NCI-H1436 (cell line): ENCODE measurements at regions not wholly inside any gene's neighbourhood (a gene's known extent, or its start where the extent isn't known, plus 50 kb on each side); places are given as distances from the start of the nearest gene placed in this dataset.

ENCODE experiments used
- DNase-seq: peaks from one replicate; lab custom pipeline; 2025; lab: John Stamatoyannopoulos, UW

DNA sequence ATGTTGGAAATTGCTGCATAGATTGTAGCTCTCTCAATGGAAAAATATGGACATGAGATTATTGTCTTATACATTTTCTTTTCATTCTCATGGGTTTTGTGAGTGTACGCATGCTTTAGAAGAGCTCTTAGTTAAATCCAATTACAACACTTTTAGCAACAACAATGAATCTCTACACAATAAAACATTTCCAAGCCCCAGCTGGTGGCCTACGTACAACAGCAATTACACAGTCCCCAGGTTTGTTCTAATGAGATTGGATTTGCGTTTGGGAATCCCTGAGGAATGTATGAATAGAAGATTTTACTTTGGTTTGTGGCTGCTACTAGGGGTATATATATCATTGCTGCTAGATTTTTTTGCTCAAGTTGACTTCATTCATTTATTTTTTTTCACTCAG is 98.6 kb downstream of the FHDC1 start:
- no peak for DNase-seq

DNA sequence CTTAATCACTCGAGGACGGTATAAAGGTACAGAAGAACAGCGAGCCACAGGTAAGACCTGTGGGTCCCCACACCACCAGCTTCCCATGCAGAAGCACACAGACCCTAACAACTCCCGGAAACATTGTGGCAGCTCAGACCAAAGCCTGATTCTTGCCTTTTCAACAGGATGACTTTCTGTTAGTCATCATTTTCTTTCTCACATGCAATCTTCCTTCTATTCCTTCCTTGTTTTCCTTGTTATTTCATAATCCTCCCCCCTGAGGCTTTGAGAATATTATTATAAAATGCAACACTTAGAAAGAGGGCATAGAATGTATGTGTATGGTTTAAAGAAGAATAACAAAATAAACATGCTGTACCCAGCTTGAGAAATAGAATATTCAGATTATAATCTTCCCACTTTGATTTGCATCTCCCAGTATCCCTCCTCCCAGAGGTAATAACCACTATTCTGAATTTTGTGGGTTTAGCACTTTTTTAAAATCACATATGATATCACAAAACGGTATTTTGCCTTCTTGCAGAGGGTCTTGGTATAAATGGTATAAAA is 100.9 kb downstream of the FHDC1 start:
- DNase-seq: no peak

DNA sequence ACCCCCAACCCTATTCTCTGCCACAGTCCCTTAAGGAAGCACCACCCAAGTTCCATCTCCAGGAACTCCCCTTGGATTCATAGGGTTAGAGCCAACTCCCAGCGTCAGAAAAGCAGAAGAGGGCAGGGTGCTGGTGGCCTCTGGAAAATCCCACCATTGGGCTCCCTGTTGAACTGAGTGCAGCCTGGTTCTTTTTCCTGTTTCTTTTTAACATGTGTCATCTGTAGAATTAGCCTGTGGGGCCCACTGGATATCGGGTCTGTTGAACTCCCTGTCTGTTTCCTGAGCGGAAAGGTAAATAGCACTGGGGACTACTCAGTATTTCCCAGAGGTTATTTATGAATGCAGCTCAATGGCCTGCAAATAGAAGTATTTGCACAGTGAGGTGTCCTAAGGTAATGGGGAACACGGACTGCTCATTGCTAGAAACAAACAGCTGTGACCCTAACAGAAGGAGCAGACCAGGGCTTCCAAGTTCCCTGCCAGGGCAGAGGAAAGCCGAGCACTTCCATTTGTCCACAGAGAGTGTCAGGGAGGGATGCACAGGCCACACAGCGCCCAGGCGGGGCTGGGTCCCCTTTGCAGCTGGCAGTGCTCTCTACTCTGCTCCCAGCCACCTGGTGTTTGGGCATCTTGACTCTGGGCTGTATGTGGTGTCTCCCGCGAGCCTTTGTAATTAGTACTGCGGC is 102.6 kb downstream of the FHDC1 start:
- DNase-seq: no peak

DNA sequence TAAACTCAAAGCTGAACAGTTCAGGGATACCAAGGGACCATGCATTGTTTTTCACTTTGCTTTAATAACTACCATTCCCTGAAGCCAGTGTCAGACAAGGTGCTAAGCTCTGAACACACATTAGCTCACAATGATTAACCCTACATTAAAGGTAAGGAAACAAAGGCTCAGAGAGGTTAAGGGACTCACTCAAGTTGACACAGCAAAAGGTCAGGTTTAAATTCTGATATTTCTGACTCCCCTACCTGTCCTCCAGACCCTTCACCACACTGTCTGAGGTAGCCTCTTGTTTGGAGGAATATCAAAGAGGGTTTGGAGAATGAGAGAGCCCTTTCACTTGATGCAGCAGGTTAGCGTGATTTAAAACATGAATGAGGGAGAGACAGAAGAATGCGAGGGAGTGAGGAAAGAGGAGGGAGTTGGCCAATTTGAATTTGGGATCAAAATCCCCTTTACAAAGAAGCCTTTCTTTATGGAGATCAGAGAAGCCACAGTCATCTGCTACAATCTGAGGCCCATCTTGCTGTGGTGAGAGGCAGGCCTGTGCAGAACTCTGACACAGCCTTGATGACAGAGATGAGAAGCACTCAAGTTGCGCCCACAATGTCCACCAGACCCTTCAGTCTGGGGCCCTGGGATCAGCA is 103.5 kb downstream of the FHDC1 start:
- DNase-seq: no peak

DNA sequence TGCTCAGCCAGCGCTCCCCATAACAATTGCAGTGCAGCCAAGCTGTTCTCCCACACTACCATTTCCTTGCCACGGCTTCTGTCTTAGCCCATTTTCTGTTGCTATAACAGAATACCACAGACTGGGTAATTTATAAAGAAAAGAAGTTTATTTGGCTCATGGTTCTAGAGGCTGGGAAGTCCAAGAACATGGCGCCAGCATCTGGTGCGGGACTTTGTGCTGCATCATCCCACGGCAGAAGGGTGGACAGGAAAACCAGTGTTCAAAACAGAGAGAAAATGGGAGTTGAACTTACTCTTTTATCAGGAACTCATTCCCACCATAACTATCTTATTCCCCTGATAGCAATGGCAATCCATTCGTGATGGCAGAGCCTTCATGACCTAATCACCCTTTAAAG is 104.6 kb downstream of the FHDC1 start:
- DNase-seq: no peak

DNA sequence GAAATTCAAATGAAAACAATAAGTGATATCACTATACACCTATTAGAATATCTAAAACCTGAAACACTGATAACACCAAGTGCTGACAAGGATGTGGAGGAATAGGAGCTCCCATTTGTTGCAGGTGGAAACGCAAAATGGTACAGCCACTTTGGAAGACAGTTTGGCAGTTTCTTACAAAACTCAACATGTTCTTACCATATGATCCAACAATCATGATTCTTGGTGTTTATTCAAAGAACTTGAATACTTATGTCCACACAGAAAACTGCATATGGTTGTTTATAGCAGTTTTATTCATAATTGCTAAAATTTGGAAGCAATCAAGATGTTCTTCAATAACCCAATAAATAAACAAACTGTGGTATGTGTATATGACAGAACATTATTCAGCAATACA is 107.9 kb downstream of the FHDC1 start:
- DNase-seq: no peak

DNA sequence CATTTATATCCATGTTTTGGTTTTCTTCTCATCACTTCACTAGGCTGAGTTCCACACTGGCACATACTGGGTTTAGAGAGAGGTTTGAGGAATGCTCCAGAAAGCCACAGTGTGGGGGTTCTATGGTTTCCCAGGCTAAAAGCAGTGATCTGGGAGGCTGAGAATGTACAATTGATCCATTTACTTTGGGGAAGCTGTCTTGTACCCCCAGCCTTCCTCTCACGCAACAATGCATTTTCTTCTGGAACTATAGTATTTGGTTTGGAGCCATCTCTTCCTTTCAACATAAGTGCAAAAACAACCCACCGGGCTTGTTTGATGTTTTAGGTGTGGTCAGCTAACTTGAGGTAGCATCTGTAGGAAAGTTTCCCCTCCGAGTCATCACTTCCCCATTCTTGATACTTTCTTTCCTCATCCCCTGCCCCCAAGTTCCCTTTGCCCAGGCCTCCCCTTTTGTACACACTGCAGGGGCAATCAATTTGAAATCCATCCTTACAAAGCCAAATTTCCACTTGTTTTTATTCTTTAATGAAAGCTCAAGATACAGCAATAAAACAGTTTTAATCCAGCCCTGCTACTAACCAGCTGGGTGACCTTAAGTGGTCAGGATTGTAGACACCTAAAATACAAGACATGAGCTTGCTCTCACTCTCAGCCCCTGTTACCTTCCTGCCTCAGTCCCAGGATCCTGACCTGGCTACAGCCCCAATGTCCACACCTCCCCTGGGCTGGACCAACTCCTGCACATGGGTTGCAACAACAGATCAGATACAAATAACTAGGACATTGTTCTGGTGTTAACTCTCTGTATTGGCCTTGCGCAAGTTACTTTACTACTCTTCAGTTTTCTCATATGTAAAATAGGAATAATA is 109.2 kb downstream of the FHDC1 start:
- DNase-seq: no peak

DNA sequence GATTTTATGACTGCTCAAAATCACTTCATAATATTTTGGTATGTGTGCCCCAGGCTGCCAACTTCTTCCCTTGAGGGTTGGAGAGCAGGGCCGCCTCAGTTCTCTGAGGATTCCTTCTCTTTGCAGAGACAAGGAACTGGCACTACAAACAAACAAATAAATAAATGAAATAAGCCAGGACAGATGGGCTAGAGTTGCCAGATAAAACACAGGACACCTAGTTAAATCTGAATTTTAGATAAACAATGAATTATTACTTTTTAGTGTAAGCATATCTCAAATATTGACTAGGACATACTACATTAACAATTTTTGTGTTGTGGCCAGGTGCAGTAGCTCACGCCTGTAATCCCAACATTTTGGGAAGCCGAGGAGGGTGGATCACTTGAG is 122.5 kb downstream of the FHDC1 start:
- no peak for DNase-seq

DNA sequence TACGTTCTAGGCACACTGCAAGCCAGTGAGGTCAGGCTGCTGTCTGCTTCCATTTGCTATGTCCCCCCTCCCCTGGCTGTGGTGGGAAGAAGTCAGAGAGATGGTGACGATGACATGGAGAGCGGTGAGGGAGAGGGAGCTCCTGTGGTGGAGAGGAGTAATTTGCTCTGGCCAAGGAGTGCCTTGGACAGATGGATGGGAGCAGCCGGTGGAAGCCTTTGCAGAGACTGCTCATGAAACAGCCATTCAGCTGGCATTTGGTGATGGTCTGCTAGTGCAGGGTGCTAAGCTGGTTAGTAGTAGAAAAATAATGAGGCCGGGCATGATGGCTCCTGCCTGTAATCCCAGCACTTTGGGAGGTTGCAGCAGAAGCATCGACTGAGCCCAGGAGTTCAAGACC is 124.1 kb downstream of the FHDC1 start:
- DNase-seq: no peak

DNA sequence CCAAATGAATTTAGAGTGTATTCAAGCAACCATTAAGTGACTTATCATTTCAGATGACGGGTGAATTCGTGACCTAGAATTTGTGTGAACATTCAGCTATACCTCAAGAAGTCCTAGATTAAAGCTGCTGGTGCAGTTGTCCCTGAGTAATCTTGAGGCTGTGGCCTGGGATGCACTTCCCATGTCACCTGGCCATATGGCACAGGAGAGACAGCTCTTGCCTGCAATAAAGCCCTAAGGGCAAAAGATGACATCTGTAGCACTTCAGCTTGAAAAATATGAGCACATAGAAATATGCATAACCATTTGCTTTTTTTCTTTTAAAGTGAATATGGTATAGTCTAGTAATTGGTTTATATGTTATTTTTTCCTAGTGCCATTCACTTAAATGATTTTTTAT is 125.8 kb downstream of the FHDC1 start:
- DNase-seq: no peak

DNA sequence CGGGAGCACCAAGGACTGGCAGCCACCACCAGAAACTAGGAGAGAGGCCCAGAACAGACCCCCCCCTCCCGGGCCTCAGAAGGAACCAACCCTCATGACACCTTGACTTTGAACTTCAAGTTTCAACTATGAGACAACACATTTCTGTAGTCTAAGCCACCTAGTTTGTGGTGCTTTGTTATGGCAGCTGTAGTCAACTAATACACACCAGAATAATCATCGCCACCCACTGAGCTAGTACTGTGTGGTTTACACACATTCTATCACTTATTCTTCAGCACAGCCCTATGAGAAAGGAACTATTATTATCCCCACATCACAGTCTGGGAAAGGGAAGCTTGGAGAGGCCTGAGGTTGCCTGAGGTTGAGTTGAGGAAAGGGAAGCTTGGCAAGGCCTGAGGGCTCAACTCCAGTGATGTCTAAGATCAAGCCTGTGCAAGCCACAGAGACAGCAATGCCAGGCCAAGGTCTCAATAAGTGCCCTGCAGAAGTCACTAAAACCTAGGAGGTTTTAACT is 126.6 kb downstream of the FHDC1 start:
- no peak for DNase-seq

DNA sequence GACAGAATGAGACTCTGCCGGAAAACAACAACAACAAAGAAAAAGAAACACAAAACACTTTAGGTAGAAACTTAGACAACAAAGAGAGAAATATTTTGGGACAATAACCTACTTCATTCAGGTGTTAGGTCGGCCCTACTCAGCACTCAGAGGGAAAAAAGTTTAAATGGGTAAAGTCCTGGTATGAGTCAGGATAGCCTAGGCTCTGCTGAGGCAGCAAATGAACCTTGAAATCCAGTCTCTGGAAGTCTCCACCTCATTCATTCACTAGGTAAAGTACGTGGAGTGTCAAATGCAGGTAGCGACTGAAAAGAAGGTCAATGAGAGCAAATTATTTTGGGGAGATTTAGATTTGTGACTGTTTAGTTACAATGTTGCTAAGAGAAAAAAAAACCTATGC is 127.4 kb downstream of the FHDC1 start:
- DNase-seq: no peak

DNA sequence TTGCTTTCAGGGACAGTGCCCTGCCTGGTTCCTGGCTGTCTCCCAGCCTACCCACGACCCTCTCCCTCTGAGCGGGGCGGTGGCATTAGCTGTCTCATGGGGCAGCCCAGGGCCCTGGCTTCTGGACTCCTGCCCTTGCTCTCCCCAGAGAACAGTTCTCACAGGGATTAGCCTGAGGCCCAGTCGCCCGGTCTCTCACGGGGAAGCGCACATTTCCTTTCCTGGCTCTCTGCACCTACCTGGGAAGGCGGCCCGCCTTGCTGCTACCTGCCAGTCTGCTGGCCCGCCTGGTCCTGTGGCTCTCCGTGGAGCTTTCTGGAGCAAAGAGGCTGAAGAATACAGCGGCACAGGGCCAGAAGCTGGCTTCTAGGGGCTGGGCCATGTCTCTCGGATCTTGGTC is 128.4 kb downstream of the FHDC1 start:
- no peak for DNase-seq

DNA sequence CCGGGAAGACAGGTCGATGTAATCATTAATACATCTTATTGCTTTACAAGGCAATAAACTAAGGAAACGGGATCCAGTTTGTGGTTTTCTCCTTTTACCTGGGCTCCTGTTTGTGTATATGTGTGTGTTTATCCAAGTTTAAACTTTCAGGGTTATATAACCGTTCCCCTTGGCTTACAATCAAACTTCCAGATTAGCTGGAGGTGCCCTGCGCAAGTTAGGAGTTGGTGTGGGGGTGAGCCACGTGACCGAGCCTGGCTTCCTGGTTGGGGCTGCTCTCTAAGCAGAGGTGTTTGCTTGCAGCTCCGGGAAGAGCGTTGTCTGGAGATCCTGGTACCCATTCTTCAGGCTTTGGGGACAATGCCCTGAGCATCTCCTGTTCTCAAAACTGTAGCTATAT is 129.2 kb downstream of the FHDC1 start:
- no peak for DNase-seq

DNA sequence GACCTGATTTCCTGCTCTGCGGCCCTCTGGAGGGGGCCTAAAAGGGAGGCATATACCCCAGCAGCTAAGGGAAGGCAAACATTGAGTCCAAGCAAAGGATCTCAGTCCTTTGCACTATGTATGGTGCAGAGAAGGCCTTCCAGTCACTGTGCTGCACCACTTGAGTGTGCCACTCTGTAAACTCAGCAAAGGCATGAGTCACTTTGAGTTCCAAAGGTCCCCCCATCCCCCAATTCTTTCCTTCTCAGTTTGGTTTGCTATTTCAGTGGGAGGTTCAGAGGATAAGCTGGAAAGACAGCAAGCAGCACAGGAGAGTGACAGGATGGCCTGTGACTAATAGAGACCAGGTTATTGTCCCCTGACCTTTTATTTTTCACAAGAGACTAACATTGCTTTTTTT is 131.3 kb downstream of the FHDC1 start:
- no peak for DNase-seq

DNA sequence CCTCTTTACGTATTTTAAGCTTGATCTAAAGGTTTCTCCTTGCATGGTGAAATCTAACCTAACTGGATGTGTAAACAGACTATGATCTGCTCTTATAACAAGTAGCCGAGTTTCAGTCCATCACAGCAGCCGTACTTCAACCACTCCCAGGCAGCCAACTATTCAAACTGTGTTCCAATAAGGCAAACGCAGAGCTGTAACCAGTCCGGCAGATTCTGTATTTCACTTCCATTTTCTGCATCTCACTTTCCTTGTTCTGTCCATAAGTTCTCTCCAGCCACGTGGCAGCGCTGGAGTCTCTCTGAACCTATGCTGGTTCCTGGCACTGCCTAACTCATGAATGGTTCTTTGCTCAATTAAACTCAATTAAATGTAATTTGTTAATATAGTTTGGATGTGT is 132.6 kb downstream of the FHDC1 start:
- DNase-seq: no peak

DNA sequence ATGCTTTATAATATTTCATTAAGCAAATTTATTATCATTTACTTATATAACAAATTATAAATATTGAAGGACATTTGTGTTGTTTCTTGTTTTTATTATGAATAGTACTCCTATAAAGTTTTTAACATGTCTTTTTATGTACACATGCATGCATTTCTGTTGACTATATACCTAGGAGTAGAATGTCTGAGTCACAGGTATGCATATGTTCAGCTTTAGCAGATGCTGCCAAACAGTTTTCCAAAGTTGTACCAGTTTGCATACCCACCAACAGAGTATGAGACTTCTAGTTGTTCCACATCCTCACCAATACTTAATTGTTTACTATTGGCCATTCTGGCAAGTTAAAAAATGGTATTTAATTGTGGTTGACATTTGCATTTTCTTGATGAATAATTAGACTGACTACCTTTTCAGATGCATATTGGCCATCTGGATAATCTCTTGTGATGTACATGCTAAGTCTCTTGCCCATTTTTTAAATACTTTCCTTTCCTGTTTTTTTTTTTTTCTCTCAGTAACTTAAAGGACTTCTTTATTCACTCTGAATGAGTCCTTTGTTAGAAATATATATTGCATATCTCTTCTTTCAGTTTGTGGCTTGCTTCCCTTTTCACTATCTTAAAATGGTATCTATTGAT is 132.2 kb upstream of the TRIM2 start:
- DNase-seq: no peak

DNA sequence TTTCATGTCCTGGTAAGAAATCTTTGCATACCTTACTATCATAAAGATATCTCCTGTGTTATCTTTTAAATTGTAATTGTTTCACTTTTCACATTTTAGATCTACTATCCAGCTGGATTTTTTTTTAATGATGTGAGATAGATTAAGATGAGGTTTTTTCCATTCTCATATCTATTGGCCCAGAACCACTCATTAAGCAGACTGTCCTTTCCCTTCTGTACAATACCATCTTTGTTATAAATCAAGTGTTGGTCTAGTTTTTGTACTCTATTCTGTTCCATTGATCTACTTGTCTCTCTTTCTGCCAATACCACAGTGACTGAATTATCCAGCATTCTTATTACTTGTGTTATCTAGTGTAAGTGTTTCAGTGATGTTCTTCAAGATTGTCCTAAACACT is 131.6 kb upstream of the TRIM2 start:
- DNase-seq: no peak

DNA sequence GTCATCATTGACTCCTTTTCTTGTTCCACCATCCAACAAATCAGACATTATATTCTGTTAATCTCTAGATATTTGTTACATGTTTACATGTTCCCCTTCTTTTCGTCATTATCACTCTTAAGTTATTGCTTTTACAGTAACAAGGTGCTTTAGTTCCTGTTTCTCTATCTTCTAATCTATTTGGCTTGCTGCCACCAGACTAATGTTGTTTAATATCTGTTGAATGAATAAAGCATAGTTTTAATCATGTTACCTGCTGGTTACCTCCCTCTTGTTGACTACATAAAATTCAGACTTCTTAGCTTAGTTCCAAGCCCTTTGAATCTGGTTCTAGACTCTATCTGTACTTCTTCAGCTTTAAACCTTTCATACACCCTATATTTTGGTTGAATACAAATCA is 129.8 kb upstream of the TRIM2 start:
- DNase-seq: no peak

DNA sequence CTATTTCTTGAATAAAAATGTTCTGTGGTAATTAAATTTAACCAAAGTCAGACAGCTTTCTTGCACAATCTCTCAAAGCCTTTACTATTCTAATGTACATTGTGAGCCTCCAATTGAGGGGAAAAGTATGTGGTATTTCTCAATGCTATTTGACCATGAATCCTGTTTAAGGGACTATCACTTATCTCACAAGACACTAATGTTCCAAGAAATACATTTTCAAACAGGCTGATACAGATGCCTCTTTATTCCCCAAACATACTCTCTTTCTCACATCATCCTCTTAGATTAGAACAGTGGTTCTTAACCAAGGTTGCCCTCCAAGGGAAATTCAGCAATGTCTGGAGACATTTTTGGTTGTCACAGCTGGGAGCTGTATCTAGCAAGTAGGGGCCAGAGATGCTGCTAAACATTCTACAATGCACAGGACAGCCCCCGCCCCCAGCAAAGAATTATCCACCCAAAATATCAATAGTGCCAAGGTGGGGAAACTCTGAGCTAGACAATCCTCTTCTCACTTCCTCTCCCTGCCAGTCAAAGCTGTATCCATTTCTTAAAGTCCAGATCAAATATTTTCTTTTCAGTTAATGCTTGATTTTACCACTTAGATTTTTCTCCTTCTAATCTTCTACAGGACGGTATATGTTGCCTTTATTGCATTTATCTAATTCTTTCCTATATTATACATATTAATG is 129.2 kb upstream of the TRIM2 start:
- no peak for DNase-seq

DNA sequence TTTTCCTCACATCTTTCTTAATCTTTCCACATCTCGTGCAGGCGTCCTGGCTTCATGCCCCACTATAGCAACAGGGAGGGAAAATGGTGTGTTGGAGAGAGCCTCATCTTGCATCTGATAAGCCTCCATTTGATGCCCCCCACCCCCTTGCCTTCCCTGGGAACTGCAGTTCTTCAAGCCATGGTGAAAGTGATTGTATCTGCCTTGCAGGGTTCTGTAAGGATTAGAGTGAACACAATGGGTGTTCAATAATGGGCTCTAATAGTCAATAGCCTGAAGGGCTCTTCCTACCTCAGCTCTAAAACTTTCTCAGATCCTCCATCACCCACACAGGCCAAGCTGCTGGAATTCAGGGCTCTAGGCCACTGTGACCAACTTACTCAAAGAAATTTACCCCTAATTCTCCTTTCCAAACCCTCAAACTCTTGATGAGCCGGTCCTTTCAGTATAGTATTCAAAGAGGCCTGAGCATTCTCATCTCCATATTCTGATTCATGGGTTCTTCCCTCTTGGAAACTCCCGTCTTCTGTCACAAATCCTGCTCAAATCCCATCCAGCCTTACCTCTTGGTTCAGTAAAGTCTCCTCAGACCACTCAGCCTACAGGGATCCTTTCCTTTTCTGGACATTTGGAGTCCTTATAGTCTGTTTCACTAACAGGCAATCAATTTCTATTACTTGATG is 128.3 kb upstream of the TRIM2 start:
- DNase-seq: no peak
